ENCODE measurements at regions not wholly inside any gene's neighbourhood (a gene's known extent, or its start where the extent isn't known, plus 50 kb on each side); places are given as distances from the start of the nearest gene placed in this dataset.

DNA sequence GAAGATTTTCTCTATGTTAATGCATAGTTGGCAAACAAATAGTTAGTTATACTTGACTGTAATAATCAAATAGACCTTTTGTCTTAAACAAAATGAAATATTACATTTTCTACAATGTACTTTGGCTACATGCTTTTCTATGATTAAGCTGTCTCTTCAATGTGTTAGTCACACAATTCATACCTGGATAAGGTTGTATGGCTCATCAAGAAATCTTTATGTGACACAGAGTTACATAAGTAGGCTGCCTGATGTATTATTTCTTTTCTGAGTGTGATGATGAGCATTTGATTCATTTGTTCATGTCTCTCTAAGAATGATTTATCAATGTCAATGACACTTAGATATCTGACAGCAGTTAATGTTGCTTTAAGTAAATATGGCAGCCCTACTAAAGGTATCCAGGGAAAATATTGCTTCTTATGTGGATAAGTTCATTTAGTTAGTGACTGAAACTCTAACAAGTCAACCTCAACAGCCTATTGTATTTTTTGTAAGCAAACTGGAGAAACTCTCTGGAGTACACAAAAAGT, 157.4 kb upstream of the SOX2 start:
- H3K27ac Mint-ChIP-seq (ENCODE audit: unreplicated experiment): no peak overlapping the region
- H3K36me3 Mint-ChIP-seq (ENCODE audit: low read depth, unreplicated experiment): no peaks in the 10 kb centered on the region
- no peak overlapping the region for H3K4me3 Mint-ChIP-seq (ENCODE audit: unreplicated experiment)
- DNase-seq (ENCODE audit: low spot score): no peak
- H3K9me3 Mint-ChIP-seq (ENCODE audit: unreplicated experiment): no peaks in the 10 kb centered on the region
- H3K27me3 Mint-ChIP-seq (ENCODE audit: unreplicated experiment): no peaks in the 10 kb centered on the region
- TF ChIP-seq, protein P1, sequence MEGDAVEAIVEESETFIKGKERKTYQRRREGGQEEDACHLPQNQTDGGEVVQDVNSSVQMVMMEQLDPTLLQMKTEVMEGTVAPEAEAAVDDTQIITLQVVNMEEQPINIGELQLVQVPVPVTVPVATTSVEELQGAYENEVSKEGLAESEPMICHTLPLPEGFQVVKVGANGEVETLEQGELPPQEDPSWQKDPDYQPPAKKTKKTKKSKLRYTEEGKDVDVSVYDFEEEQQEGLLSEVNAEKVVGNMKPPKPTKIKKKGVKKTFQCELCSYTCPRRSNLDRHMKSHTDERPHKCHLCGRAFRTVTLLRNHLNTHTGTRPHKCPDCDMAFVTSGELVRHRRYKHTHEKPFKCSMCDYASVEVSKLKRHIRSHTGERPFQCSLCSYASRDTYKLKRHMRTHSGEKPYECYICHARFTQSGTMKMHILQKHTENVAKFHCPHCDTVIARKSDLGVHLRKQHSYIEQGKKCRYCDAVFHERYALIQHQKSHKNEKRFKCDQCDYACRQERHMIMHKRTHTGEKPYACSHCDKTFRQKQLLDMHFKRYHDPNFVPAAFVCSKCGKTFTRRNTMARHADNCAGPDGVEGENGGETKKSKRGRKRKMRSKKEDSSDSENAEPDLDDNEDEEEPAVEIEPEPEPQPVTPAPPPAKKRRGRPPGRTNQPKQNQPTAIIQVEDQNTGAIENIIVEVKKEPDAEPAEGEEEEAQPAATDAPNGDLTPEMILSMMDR (IDR thresholded peaks at IDR 0.05; ENCODE audit: unreplicated experiment): no peak
- peaks cover 3% of the 10 kb centered on the region for H3K4me1 Mint-ChIP-seq (ENCODE audit: unreplicated experiment)

- peaks cover 3% of the 10 kb centered on the region for H3K4me1 Mint-ChIP-seq (ENCODE audit: unreplicated experiment)
- DNase-seq (ENCODE audit: low spot score): no peak
- no peaks in the 10 kb centered on the region for H3K36me3 Mint-ChIP-seq (ENCODE audit: low read depth, unreplicated experiment)
Measured at GRCh38 chr3:181549266-181549665, 162.5 kb upstream of the SOX2 start.

GRCh38 chr3:181541414-181541813, 170.3 kb upstream of the SOX2 start:
- no peaks in the 10 kb centered on the region for H3K36me3 Mint-ChIP-seq (ENCODE audit: low read depth, unreplicated experiment)
- no peaks in the 10 kb centered on the region for H3K27me3 Mint-ChIP-seq (ENCODE audit: unreplicated experiment)
- no peaks in the 10 kb centered on the region for H3K4me1 Mint-ChIP-seq (ENCODE audit: unreplicated experiment)
- no peak for DNase-seq (ENCODE audit: low spot score)
- no peak overlapping the region for H3K4me3 Mint-ChIP-seq (ENCODE audit: unreplicated experiment)
- H3K27ac Mint-ChIP-seq (ENCODE audit: unreplicated experiment): no peak overlapping the region
- no peaks in the 10 kb centered on the region for H3K9me3 Mint-ChIP-seq (ENCODE audit: unreplicated experiment)
- TF ChIP-seq, protein P1 (IDR thresholded peaks at IDR 0.05; ENCODE audit: unreplicated experiment): no peak

More at GRCh38 chr3:181549266-181549665, 162.5 kb upstream of the SOX2 start:
- Mint-ChIP-seq H3K9me3 (ENCODE audit: unreplicated experiment) (no peaks in the 10 kb centered on the region), H3K27me3 (ENCODE audit: unreplicated experiment) (no peaks in the 10 kb centered on the region), H3K4me3 (ENCODE audit: unreplicated experiment) (no peak overlapping the region), H3K27ac (ENCODE audit: unreplicated experiment) (no peak overlapping the region)
- TF ChIP-seq, protein P1 (IDR thresholded peaks at IDR 0.05; ENCODE audit: unreplicated experiment): no peak

GRCh38 chr3:181534781-181535221, 176.9 kb upstream of the SOX2 start:
- no peak overlapping the region for H3K27ac Mint-ChIP-seq (ENCODE audit: unreplicated experiment)
- no peaks in the 10 kb centered on the region for H3K36me3 Mint-ChIP-seq (ENCODE audit: low read depth, unreplicated experiment)
- DNase-seq (ENCODE audit: low spot score): no peak

GRCh38 chr3:181533811-181534210, 177.9 kb upstream of the SOX2 start:
- Mint-ChIP-seq H3K27me3 (ENCODE audit: unreplicated experiment) (no peaks in the 10 kb centered on the region), H3K4me1 (ENCODE audit: unreplicated experiment) (peaks cover 10% of the 10 kb centered on the region), H3K9me3 (ENCODE audit: unreplicated experiment) (no peaks in the 10 kb centered on the region), H3K36me3 (ENCODE audit: low read depth, unreplicated experiment) (no peaks in the 10 kb centered on the region), H3K27ac (ENCODE audit: unreplicated experiment) (no peak overlapping the region), H3K4me3 (ENCODE audit: unreplicated experiment) (no peak overlapping the region)
- TF ChIP-seq, protein P1 (IDR thresholded peaks at IDR 0.05; ENCODE audit: unreplicated experiment): no peak
- no peak for DNase-seq (ENCODE audit: low spot score)

More at GRCh38 chr3:181534781-181535221, 176.9 kb upstream of the SOX2 start:
- H3K4me1 Mint-ChIP-seq (ENCODE audit: unreplicated experiment): peaks cover 10% of the 10 kb centered on the region
- H3K27me3 Mint-ChIP-seq (ENCODE audit: unreplicated experiment): no peaks in the 10 kb centered on the region
- no peaks in the 10 kb centered on the region for H3K9me3 Mint-ChIP-seq (ENCODE audit: unreplicated experiment)
- no peak overlapping the region for H3K4me3 Mint-ChIP-seq (ENCODE audit: unreplicated experiment)
- TF ChIP-seq, protein P1 (IDR thresholded peaks at IDR 0.05; ENCODE audit: unreplicated experiment): no peak
